Stomach (tissue), 8 donors: ENCODE measurements at regions not wholly inside any gene's neighbourhood (a gene's known extent, or its start where the extent isn't known, plus 50 kb on each side); places are given as distances from the start of the nearest gene placed in this dataset.

ENCODE experiments used
- DNase-seq, 2 donors: peaks; one replicate each; pipeline versions ENCODE4 v3.0.0 to v3.0.0-alpha.2; 2013 to 2019
- H3K27ac ChIP-seq, 5 donors: fragments of 200-600 bp in 4 of 5; sonication (generic) in 4 of 5; one replicate each; pipeline ENCODE4 v1.5.1; 2013 to 2019; ENCODE audit warnings: mild to moderate bottlenecking in 1 of 5, moderate library complexity in 1 of 5
- H3K27me3 ChIP-seq, 3 donors: fragments of 200-600 bp; sonication (generic); one replicate each; pipeline ENCODE4 v1.5.1; 2017 to 2019; ENCODE audit warnings: mixed run types in 1 of 3
- H3K36me3 ChIP-seq, 4 donors: fragments of 200-600 bp; sonication (generic); 1 replicate in 3 of 4; 2 replicates in 1 of 4; pipeline ENCODE4 v1.5.1; 2016 to 2019
- H3K4me1 ChIP-seq, 4 donors: fragments of 200-600 bp; sonication (generic); one replicate each; pipeline ENCODE4 v1.5.1; 2016 to 2019
- H3K4me3 ChIP-seq, 4 donors: fragments of 200-600 bp; sonication (generic) in 3 of 4; one replicate each; pipeline ENCODE4 v1.5.1; 2016 to 2019; ENCODE audit warnings: mild to moderate bottlenecking in 1 of 4
- H3K9me3 ChIP-seq, 4 donors: fragments of 200-600 bp; sonication (generic); one replicate each; pipeline ENCODE4 v1.5.1; 2016 to 2019
- CTCF ChIP-seq, 7 experiments: fragments of 450-650 bp in 4 of 7; fragments of 200-600 bp in 3 of 7; sonication (generic) in 3 of 7; IDR thresholded peaks; one replicate each; pipeline ENCODE4 v1.5.1; 2016 to 2019; ENCODE audit warnings: antibody characterized with exemption in 7 of 7, control low read depth in 2 of 7, mild to moderate bottlenecking in 1 of 7
- EP300 ChIP-seq: sonication (generic); formaldehyde crosslinking; IDR thresholded peaks from one replicate; pipeline ENCODE4 v1.6.1; 2017; ENCODE audit warnings: antibody characterized with exemption
- POLR2A ChIP-seq, 4 donors: fragments of 450-650 bp; IDR thresholded peaks; one replicate each; pipeline ENCODE4 v1.6.1; 2016; ENCODE audit warnings: antibody characterized with exemption in 4 of 4, control low read depth in 2 of 4, mild to moderate bottlenecking in 1 of 4, moderate library complexity in 1 of 4
- POLR2AphosphoS5 ChIP-seq, 3 donors: sonication (generic); formaldehyde crosslinking; IDR thresholded peaks; one replicate each; pipeline ENCODE4 v1.6.1; 2016; ENCODE audit warnings: antibody characterized with exemption in 3 of 3
- WGBS, 5 donors: extraction: QIAGEN DNeasy Blood & Tissue Kit in 3 of 5; methylation state at CpG; one replicate each; pipeline versions ENCODE4 v1.1.5 to v1.1.7; 2013 to 2018; 5-methylcytosine and 5-hydroxymethylcytosine counted together
- intact Hi-C: fragments of 100-400 bp; cut with DNase I; formaldehyde crosslinking; loops from one replicate; pipeline ENCODE4 v1.15.1; 2023; ENCODE audit warnings: low total_unique reads
- donor health status: healthy with polysubstance abuse.
- donor health status: Bipolar disorder and iron deficiency.
- donor health status: healthy.

- WGBS, 5 donors = 66 to 72% (median 68%) methylated on average over 12 of the region's 12 CpGs
- no peak for DNase-seq
Measured at GRCh38 chr7:156155988-156156733, 343.9 kb upstream of the SHH start.

GRCh38 chr7:156153590-156153989 is 341.3 kb upstream of the SHH start:
- WGBS, 5 donors = 91 to 99% (median 96%) methylated on average over 8 of the region's 8 CpGs
- TF ChIP-seq POLR2A (IDR thresholded peaks at IDR 0.05) (no peak), POLR2AphosphoS5 (IDR thresholded peaks at IDR 0.05) (no peak), EP300 (no peak), CTCF (IDR thresholded peaks at IDR 0.05) (no peak)
- intact Hi-C loops = loop anchor here (10.0 kb wide), 1 partner anchor 359 kb away; no protein-coding TSS in a partner anchor

More at GRCh38 chr7:156155988-156156733, 343.9 kb upstream of the SHH start:
- no peaks in the 10 kb centered on the region for H3K4me1 ChIP-seq
- H3K27me3 ChIP-seq = no peaks in the 10 kb centered on the region
- no peak overlapping the region for H3K27ac ChIP-seq
- TF ChIP-seq POLR2AphosphoS5 (IDR thresholded peaks at IDR 0.05) = no peak
- TF ChIP-seq EP300 = no peak
- TF ChIP-seq CTCF (IDR thresholded peaks at IDR 0.05) = no peak
- TF ChIP-seq POLR2A (IDR thresholded peaks at IDR 0.05) = no peak
- H3K4me3 ChIP-seq = no peak overlapping the region
- H3K9me3 ChIP-seq = no peaks in the 10 kb centered on the region
- H3K36me3 ChIP-seq = no peaks in the 10 kb centered on the region
- intact Hi-C loops = loop anchor here (10.0 kb wide), 1 partner anchor 361 kb away; no protein-coding TSS in a partner anchor

GRCh38 chr7:156152390-156152789 is 340.1 kb upstream of the SHH start:
- Histone ChIP-seq H3K36me3 (no peaks in the 10 kb centered on the region), H3K4me3 (no peak overlapping the region), H3K27me3 (no peaks in the 10 kb centered on the region), H3K9me3 (no peaks in the 10 kb centered on the region), H3K4me1 (peaks cover 0 to 7% (median 4%) of the 10 kb centered on the region in 4 donors), H3K27ac (no peak overlapping the region)
- WGBS, 5 donors = 15 to 27% (median 24%) methylated on average over 6 of the region's 6 CpGs
- TF ChIP-seq POLR2A (IDR thresholded peaks at IDR 0.05) (no peak), POLR2AphosphoS5 (IDR thresholded peaks at IDR 0.05) (no peak), EP300 (no peak), CTCF (IDR thresholded peaks at IDR 0.05) (no peak)
- intact Hi-C loops = loop anchor here (10.0 kb wide), 1 partner anchor 358 kb away; no protein-coding TSS in a partner anchor
- peak in 1 of 2 donors; percentile 34 for DNase-seq

More at GRCh38 chr7:156153590-156153989, 341.3 kb upstream of the SHH start:
- no peaks in the 10 kb centered on the region for H3K27me3 ChIP-seq
- H3K36me3 ChIP-seq = no peaks in the 10 kb centered on the region
- H3K27ac ChIP-seq = no peak overlapping the region
- no peaks in the 10 kb centered on the region for H3K4me1 ChIP-seq
- no peaks in the 10 kb centered on the region for H3K9me3 ChIP-seq
- DNase-seq = no peak
- H3K4me3 ChIP-seq = no peak overlapping the region

GRCh38 chr7:156151658-156152057 is 339.4 kb upstream of the SHH start:
- DNase-seq = no peak
- Histone ChIP-seq H3K36me3 (no peaks in the 10 kb centered on the region), H3K9me3 (no peaks in the 10 kb centered on the region), H3K27me3 (no peaks in the 10 kb centered on the region), H3K4me1 (peaks cover 0 to 13% (median 6%) of the 10 kb centered on the region in 4 donors), H3K27ac (no peak overlapping the region), H3K4me3 (no peak overlapping the region)
- intact Hi-C loops = loop anchor here (10.0 kb wide), 1 partner anchor 357 kb away; no protein-coding TSS in a partner anchor
- 46 to 60% (median 56%) methylated on average over 6 of the region's 6 CpGs for WGBS, 5 donors
- TF ChIP-seq CTCF (IDR thresholded peaks at IDR 0.05) (no peak), EP300 (no peak), POLR2A (IDR thresholded peaks at IDR 0.05) (no peak), POLR2AphosphoS5 (IDR thresholded peaks at IDR 0.05) (no peak)
